ENCODE measurements at regions not wholly inside any gene's neighbourhood (a gene's known extent, or its start where the extent isn't known, plus 50 kb on each side); places are given as distances from the start of the nearest gene placed in this dataset.

DNA sequence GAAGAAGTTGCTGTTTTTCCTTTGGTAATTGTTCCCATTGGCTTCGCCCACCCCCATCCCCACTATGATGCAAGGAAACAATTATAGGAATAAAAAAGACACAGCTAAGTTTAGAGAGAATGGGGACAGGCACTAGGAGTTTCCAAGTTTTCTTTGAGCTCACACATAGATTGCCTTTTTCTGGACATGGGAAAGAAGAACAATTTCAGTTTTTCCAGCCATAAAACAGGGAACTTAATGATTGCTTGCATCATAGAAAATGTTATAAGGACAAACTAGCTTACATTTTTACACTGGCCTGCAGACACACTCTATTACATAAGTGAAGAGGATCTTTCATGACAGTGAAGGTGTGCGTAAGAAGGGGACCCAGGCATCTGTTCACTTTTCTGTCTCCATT, 142.3 kb upstream of the ZFHX3 start:
- TF ChIP-seq, protein P1, sequence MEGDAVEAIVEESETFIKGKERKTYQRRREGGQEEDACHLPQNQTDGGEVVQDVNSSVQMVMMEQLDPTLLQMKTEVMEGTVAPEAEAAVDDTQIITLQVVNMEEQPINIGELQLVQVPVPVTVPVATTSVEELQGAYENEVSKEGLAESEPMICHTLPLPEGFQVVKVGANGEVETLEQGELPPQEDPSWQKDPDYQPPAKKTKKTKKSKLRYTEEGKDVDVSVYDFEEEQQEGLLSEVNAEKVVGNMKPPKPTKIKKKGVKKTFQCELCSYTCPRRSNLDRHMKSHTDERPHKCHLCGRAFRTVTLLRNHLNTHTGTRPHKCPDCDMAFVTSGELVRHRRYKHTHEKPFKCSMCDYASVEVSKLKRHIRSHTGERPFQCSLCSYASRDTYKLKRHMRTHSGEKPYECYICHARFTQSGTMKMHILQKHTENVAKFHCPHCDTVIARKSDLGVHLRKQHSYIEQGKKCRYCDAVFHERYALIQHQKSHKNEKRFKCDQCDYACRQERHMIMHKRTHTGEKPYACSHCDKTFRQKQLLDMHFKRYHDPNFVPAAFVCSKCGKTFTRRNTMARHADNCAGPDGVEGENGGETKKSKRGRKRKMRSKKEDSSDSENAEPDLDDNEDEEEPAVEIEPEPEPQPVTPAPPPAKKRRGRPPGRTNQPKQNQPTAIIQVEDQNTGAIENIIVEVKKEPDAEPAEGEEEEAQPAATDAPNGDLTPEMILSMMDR (IDR thresholded peaks at IDR 0.05; ENCODE audit: control extremely low read depth, extremely low read depth, low read depth, missing control alignments), result no peak
- CTCF ChIA-PET, result interaction anchor here (0.8 kb wide), 1 partner anchor 35 kb away, joined by 3 read pairs; no protein-coding TSS in a partner anchor
- POLR2A ChIA-PET, result no interaction called here
- no peak for DNase-seq (ENCODE audit: extremely low spot score)

DNA sequence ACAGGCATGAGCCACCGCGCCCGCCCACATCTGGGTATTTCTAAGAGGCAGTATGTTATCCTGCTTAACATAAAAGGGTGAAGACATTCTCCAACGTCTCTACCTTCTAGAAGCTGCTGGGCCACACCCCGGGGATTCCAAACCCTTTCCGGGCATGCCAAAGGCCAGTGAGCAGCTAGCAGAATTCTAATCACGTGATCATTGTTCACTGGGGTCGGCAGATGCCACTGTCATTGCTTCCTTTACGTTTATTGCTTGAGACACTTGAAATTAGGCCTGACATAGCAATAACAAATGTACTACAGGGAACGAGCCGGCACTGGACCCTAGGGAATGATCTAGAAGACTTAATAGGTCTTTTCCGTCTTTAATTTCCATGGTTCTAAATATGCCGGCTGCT, 141.2 kb upstream of the ZFHX3 start:
- ChIA-PET CTCF (no interaction called here), POLR2A (no interaction called here)
- DNase-seq (ENCODE audit: extremely low spot score), result no peak
- TF ChIP-seq, protein P1 (IDR thresholded peaks at IDR 0.05; ENCODE audit: control extremely low read depth, extremely low read depth, low read depth, missing control alignments), result no peak

DNA sequence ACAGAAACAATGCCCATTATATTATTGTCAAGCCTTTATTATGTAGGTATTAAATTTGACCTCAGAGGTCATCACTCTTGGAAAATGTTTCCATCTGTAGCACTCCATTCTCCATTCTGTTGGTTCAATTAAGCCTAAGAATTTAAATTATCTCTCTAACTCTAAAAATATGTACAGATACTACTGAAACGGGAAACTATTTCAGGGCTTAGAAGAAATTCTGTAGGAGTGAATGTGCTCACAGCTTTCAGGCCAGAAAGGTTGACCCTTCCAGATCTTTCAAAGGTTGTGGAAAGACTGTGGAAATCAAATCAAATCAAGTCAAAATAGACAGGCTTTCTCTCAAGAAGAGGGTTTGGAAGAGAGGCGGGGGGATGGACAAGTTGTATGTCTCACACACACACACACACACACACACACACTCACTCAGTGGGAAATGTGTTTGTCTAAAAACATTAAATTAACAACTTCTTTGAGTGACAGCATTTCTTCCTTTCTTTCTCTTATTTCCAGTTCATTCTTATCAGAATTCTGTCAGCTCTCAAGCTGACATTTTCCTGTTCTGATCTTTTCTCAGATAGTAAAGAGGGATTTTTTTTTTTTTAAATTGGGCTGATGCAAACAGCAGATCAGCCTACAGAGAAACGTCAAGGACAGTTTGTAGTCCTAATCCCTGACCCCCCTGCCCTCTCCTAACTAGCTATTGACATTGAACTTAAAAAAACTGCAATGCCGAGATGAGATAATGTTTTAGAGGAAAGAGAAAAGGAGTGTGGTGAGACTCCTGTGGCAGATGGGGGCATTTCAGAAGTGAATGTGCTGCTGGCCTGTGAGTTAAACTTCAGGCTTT, 139.0 kb upstream of the ZFHX3 start:
- TF ChIP-seq, protein P1 (IDR thresholded peaks at IDR 0.05; ENCODE audit: control extremely low read depth, extremely low read depth, low read depth, missing control alignments), result no peak
- POLR2A ChIA-PET, result no interaction called here
- no peak for DNase-seq (ENCODE audit: extremely low spot score)
- CTCF ChIA-PET, result no interaction called here

DNA sequence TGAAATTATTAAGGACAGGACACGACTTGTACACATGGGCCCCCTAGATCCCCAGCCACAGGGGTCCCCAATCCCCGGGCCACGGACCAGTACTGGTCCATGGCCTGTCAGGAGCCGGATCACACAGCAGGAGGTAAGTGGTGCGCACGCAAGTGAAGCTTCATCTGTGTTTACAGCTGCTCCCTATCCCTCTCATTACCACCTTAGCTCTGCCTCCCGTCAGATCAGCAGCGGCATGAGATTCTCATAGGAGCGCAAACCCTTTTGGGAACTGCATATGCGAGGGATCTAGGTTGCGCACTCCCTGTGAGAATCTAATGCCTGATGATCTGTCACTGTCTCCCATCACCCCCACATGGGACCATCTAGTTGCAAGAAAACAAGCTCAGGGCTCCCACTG, 137.8 kb upstream of the ZFHX3 start:
- TF ChIP-seq, protein P1 (IDR thresholded peaks at IDR 0.05; ENCODE audit: control extremely low read depth, extremely low read depth, low read depth, missing control alignments), result no peak
- POLR2A ChIA-PET, result no interaction called here
- DNase-seq (ENCODE audit: extremely low spot score), result no peak
- CTCF ChIA-PET, result interaction anchor here (1.7 kb wide), 1 partner anchor 11 kb away, joined by 6 read pairs; no protein-coding TSS in a partner anchor

DNA sequence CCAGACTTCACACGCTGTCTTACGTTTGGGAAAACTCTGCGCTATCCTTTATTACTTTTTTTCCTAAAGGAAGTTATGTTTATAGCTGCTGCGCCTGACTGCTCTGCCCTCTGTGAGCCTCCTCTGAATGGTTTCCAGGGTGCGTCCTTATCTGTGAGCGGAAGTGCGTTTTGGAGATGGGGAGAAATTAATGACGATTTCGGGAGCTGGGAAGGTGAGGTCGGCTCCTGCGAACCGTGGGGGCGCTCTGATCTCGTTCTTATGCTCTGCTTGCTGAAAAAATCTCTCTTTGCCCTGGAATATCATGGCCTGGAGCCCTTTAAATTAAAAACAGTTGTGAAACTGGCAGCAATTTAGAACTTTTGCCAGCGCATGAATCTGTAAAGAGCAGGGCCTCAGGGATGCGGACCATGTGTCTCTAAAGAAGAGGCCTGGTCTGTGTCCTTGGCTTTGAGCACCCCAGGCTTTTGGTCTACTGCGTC, 135.7 kb upstream of the ZFHX3 start:
- DNase-seq (ENCODE audit: extremely low spot score), result no peak
- TF ChIP-seq, protein P1 (IDR thresholded peaks at IDR 0.05; ENCODE audit: control extremely low read depth, extremely low read depth, low read depth, missing control alignments), result no peak
- POLR2A ChIA-PET, result no interaction called here
- CTCF ChIA-PET, result no interaction called here

DNA sequence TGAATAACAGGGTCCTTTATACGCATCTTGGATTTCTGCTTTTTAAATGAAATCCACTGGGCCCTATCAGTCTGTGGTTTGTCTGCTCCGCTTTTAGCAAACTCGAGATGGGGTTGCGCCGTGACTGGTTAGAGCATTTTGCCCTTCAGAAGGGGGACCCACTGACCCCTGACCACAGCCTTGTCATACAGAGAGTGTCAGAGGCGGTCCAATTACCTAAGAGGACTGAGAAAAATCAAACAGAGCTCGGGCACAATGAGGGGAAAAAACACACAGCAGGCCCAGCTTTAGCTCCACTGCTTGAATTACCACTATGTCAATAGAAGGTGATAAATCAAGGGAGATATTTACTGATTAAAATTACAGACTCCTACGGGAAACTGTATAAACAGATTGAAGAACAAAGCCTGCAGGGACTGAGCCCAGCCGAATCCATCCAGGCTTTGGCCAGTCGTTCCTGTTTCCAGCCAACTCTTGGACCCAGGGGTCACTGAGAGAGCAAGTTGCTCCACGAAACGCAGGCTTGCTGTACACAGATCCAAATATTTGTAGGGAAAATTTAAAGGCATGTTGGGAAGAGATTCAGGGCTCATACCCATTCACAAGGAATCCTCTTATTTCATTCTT, 131.9 kb upstream of the ZFHX3 start:
- TF ChIP-seq, protein P1 (IDR thresholded peaks at IDR 0.05; ENCODE audit: control extremely low read depth, extremely low read depth, low read depth, missing control alignments), result no peak

More for the DNA sequence above, 131.9 kb upstream of the ZFHX3 start:
- DNase-seq (ENCODE audit: extremely low spot score), result no peak
- CTCF ChIA-PET, result no interaction called here
- POLR2A ChIA-PET, result no interaction called here

Measured in GM10248 (cell line).